Hepatocyte (in vitro differentiated cells): ENCODE measurements at regions not wholly inside any gene's neighbourhood (a gene's known extent, or its start where the extent isn't known, plus 50 kb on each side); places are given as distances from the start of the nearest gene placed in this dataset.

Experiments used
- DNase-seq: peaks from one replicate; pipeline ENCODE4 v3.0.0-alpha.2; 2016; ENCODE audit warnings: low spot score
- H2AFZ ChIP-seq: fragments of 200-600 bp; sonication (generic); 2 replicates; pipeline ENCODE4 v1.6.0; 2016; ENCODE audit warnings: antibody characterized with exemption, mild to moderate bottlenecking
- H3K27ac ChIP-seq: fragments of 200-600 bp; sonication (generic); 2 replicates; pipeline ENCODE4 v1.5.1; 2016; ENCODE audit warnings: mild to moderate bottlenecking
- H3K27me3 ChIP-seq: fragments of 200-600 bp; sonication (generic); 2 replicates; pipeline ENCODE4 v1.6.1; 2016
- H3K36me3 ChIP-seq: fragments of 200-600 bp; sonication (generic); replicated peaks from 2 replicates; pipeline ENCODE4 v1.5.1; 2016; ENCODE audit warnings: low read depth; ENCODE audit not compliant: insufficient read depth
- H3K4me1 ChIP-seq: fragments of 200-600 bp; sonication (generic); 2 replicates; pipeline ENCODE4 v1.5.1; 2016; ENCODE audit warnings: mild to moderate bottlenecking, moderate library complexity; ENCODE audit not compliant: insufficient read depth
- H3K4me2 ChIP-seq: fragments of 200-600 bp; sonication (generic); 2 replicates; pipeline ENCODE4 v1.6.0; 2016
- H3K4me3 ChIP-seq: fragments of 200-600 bp; sonication (generic); 2 replicates; pipeline ENCODE4 v1.5.1; 2016; ENCODE audit warnings: mild to moderate bottlenecking
- H3K79me2 ChIP-seq: fragments of 200-600 bp; sonication (generic); 2 replicates; pipeline ENCODE4 v1.6.0; 2017; ENCODE audit warnings: mild to moderate bottlenecking
- H3K9me2 ChIP-seq: fragments of 200-600 bp; sonication (generic); replicated peaks from 2 replicates; pipeline ENCODE4 v1.6.0; 2017; ENCODE audit warnings: mild to moderate bottlenecking; ENCODE audit not compliant: insufficient read depth
- H3K9me3 ChIP-seq: fragments of 200-600 bp; sonication (generic); 2 replicates; pipeline ENCODE4 v1.5.1; 2016; ENCODE audit warnings: low read depth, mild to moderate bottlenecking
- H4K20me1 ChIP-seq: fragments of 200-600 bp; sonication (generic); 2 replicates; pipeline ENCODE4 v1.6.0; 2016; ENCODE audit warnings: mild to moderate bottlenecking; ENCODE audit not compliant: insufficient read depth, poor library complexity, severe bottlenecking
- CTCF ChIP-seq: fragments of 200-600 bp; sonication (generic); IDR thresholded peaks from 2 replicates; pipeline ENCODE4 v1.5.1; 2016; ENCODE audit warnings: antibody characterized with exemption, mild to moderate bottlenecking; ENCODE audit not compliant: poor library complexity
- EZH2 ChIP-seq: fragments of 200-600 bp; sonication (generic); IDR thresholded peaks from 2 replicates; pipeline ENCODE4 v1.6.1; 2016; ENCODE audit warnings: antibody characterized with exemption, mild to moderate bottlenecking, borderline replicate concordance
- EZH2phosphoT487 ChIP-seq: fragments of 200-600 bp; sonication (generic); IDR thresholded peaks from one replicate; pipeline ENCODE4 v1.6.1; 2018; ENCODE audit warnings: antibody characterized with exemption, mild to moderate bottlenecking, low read depth, moderate library complexity; ENCODE audit not compliant: unreplicated experiment, severe bottlenecking
- WGBS: methylation state at CpG from one replicate; pipeline ENCODE4 v1.1.6; 2016; ENCODE audit warnings: low lambda C conversion rate; ENCODE audit errors: missing lambda C conversion rate; 5-methylcytosine and 5-hydroxymethylcytosine counted together

- WGBS: 95% methylated on average over 3 of the region's 3 CpGs
- H3K9me2 ChIP-seq: no peaks in the 10 kb centered on the region
These were observed 463.9 kb upstream of the ATP2B1 start for GRCh38 chr12:90172524-90172923.

GRCh38 chr12:90170740-90171139, 462.1 kb upstream of the ATP2B1 start:
- H3K27me3 ChIP-seq: no peaks in the 10 kb centered on the region
- no peaks in the 10 kb centered on the region for H3K4me1 ChIP-seq
- no peaks in the 10 kb centered on the region for H4K20me1 ChIP-seq
- no peaks in the 10 kb centered on the region for H3K9me3 ChIP-seq
- no peak for TF ChIP-seq EZH2phosphoT487
- TF ChIP-seq CTCF: no peak
- TF ChIP-seq EZH2: no peak
- H3K36me3 ChIP-seq: no peaks in the 10 kb centered on the region
- H3K9me2 ChIP-seq: no peaks in the 10 kb centered on the region
- WGBS: 83% methylated on average over 1 of the region's 1 CpG
- H2AFZ ChIP-seq: no peak overlapping the region
- no peak overlapping the region for H3K4me3 ChIP-seq
- H3K79me2 ChIP-seq: no peaks in the 10 kb centered on the region
- no peak overlapping the region for H3K27ac ChIP-seq
- H3K4me2 ChIP-seq: no peak overlapping the region
- no peak for DNase-seq

More at GRCh38 chr12:90172524-90172923, 463.9 kb upstream of the ATP2B1 start:
- H3K36me3 ChIP-seq: no peaks in the 10 kb centered on the region
- H3K27ac ChIP-seq: no peak overlapping the region
- H3K4me3 ChIP-seq: no peak overlapping the region
- H3K4me1 ChIP-seq: no peaks in the 10 kb centered on the region
- no peak overlapping the region for H3K4me2 ChIP-seq
- H4K20me1 ChIP-seq: no peaks in the 10 kb centered on the region
- no peaks in the 10 kb centered on the region for H3K27me3 ChIP-seq
- no peaks in the 10 kb centered on the region for H3K9me3 ChIP-seq
- TF ChIP-seq EZH2 (no peak), EZH2phosphoT487 (no peak), CTCF (no peak)
- H3K79me2 ChIP-seq: no peaks in the 10 kb centered on the region
- DNase-seq: no peak
- H2AFZ ChIP-seq: no peak overlapping the region

GRCh38 chr12:90167518-90168208, 459.0 kb upstream of the ATP2B1 start:
- H3K4me2 ChIP-seq: no peak overlapping the region
- DNase-seq: no peak
- no peaks in the 10 kb centered on the region for H3K27me3 ChIP-seq
- H3K4me1 ChIP-seq: no peaks in the 10 kb centered on the region
- no peak overlapping the region for H3K4me3 ChIP-seq
- H3K9me3 ChIP-seq: no peaks in the 10 kb centered on the region
- no peak overlapping the region for H3K27ac ChIP-seq
- no peaks in the 10 kb centered on the region for H3K9me2 ChIP-seq
- TF ChIP-seq EZH2 (no peak), EZH2phosphoT487 (no peak), CTCF (no peak)
- no peaks in the 10 kb centered on the region for H3K79me2 ChIP-seq
- H3K36me3 ChIP-seq: no peaks in the 10 kb centered on the region
- H4K20me1 ChIP-seq: no peaks in the 10 kb centered on the region
- no peak overlapping the region for H2AFZ ChIP-seq
- 90% methylated on average over 8 of the region's 8 CpGs for WGBS
